OCI-LY1 (cell line): ENCODE measurements at regions not wholly inside any gene's neighbourhood (a gene's known extent, or its start where the extent isn't known, plus 50 kb on each side); places are given as distances from the start of the nearest gene placed in this dataset.

Experiments
- CTCF ChIP-seq: fragments of 200-600 bp; sonication (generic), shearing (Covaris generic); IDR thresholded peaks from 2 replicates; pipeline ENCODE4 v1.5.1; 2017; ENCODE audit warnings: mild to moderate bottlenecking, antibody characterized with exemption, low read length, moderate library complexity, mixed read lengths
- EZH2 ChIP-seq: fragments of 200-600 bp; sonication (generic), shearing (Covaris generic); IDR thresholded peaks from 2 replicates; pipeline ENCODE4 v1.8.0; 2017; ENCODE audit warnings: borderline replicate concordance, mixed run types, mild to moderate bottlenecking, antibody characterized with exemption, low read length, moderate library complexity, mixed read lengths

DNA sequence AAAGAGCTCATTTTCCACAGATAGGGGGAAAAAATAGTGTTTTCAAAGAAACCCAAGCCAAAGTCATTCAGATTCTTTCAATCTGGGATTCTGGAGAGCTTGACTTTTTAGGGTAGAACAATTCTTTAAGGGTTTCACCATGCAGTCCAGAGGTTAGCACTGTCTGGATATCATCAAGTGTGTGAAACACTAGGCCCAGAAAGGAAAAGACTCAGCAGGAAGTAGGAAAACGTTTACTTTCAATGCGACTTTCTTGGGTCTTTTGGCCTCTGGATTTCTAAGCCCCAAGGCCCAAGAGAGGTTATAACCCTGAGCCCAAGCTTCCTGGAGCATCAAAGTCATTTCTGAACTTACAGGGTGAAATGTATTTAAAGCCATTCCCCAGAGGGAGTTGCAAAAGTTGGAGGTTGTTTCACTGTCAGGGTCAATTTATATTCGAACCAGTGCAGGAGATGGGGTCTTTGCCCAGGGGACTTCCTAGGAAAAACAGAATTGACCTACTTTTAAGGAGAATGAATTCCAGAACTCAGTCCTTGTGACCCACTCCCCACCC lies 158.0 kb downstream of the C7orf25 start:
- no peak for TF ChIP-seq EZH2
- no peak for TF ChIP-seq CTCF
